SK-N-MC (cell line): ENCODE measurements at regions not wholly inside any gene's neighbourhood (a gene's known extent, or its start where the extent isn't known, plus 50 kb on each side); places are given as distances from the start of the nearest gene placed in this dataset.

Experiments used
- EZH2 ChIP-seq: fragments of 200-600 bp; sonication (generic); IDR thresholded peaks from one replicate; pipeline ENCODE4 v1.6.1; 2017; ENCODE audit warnings: antibody characterized with exemption
- FOXP2 ChIP-seq: optimal IDR thresholded peaks from 2 replicates; pipeline ENCODE3; 2011; ENCODE audit warnings: mild to moderate bottlenecking, moderate library complexity; ENCODE audit not compliant: insufficient read depth; ENCODE audit errors: extremely low read length, control extremely low read depth
- POLR2AphosphoS5 ChIP-seq: IDR thresholded peaks from 2 replicates; pipeline ENCODE4 v1.6.1; 2012; ENCODE audit warnings: mild to moderate bottlenecking, low read depth, low read length, borderline replicate concordance

GRCh38 chr4:151934766-151935165 is 174.0 kb upstream of the GATB start:
- no peak for TF ChIP-seq EZH2
- TF ChIP-seq POLR2AphosphoS5: no peak
- TF ChIP-seq FOXP2: no peak
